Brain microvascular endothelial cell (primary cell): ENCODE measurements at regions not wholly inside any gene's neighbourhood (a gene's known extent, or its start where the extent isn't known, plus 50 kb on each side); places are given as distances from the start of the nearest gene placed in this dataset.

Experiments used
- DNase-seq: peaks from one replicate; pipeline ENCODE4 v3.0.0-alpha.2; 2020
- H3K27ac ChIP-seq: fragments of 250-450 bp; sonication (Bioruptor Pico); 2 replicates; pipeline ENCODE4 v1.5.1; 2020; ENCODE audit warnings: mild to moderate bottlenecking, moderate library complexity
- H3K27me3 ChIP-seq: fragments of 250-450 bp; sonication (Bioruptor Pico); replicated peaks from 2 replicates; pipeline ENCODE4 v1.5.1; 2020; ENCODE audit warnings: mild to moderate bottlenecking
- H3K36me3 ChIP-seq: fragments of 250-450 bp; sonication (Bioruptor Pico); replicated peaks from 2 replicates; pipeline ENCODE4 v1.5.1; 2020; ENCODE audit warnings: mild to moderate bottlenecking
- H3K4me3 ChIP-seq: 2 replicates; pipeline ENCODE4 v1.5.1; 2011; ENCODE audit warnings: low read depth, mild to moderate bottlenecking, control low read depth, low read length, moderate library complexity
- CTCF ChIP-seq: IDR thresholded peaks from 2 replicates; pipeline ENCODE4 v1.5.1; 2011; ENCODE audit warnings: low read depth, mild to moderate bottlenecking, moderate library complexity, low read length, control low read depth, inconsistent platforms; ENCODE audit errors: missing control alignments
- in situ Hi-C: cut with HindIII; loops from 2 replicates; pipeline ENCODE4 v1.10.0; 2017; ENCODE audit warnings: low sequenced_read_pairs, low pct_ligation_motif_present

DNA sequence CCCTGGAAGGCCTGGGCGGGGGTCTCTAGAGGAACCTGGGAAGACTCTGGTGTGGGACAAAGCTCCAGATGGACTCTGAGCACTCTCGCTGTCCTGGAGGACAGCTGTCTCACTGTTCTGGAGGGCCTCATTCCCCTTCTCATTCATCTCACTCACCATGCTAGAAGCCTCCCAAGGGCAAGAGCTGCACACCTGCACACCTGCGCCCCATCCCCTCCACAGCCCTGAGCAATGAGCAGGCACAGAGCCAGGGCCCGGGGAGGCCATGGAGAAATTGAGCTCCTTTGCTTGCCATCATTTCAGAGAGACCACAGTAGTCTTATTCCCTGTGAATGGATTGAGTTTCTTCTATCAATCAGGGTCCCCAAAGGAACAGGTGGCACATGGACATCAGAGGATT, 1168.5 kb downstream of the UQCRFS1 start:
- Histone ChIP-seq H3K27me3 (no peaks in the 10 kb centered on the region), H3K4me3 (no peak overlapping the region), H3K27ac (no peak overlapping the region), H3K36me3 (no peaks in the 10 kb centered on the region)
- no peak for TF ChIP-seq CTCF
- in situ Hi-C loops = no loop called here
- DNase-seq = no peak

DNA sequence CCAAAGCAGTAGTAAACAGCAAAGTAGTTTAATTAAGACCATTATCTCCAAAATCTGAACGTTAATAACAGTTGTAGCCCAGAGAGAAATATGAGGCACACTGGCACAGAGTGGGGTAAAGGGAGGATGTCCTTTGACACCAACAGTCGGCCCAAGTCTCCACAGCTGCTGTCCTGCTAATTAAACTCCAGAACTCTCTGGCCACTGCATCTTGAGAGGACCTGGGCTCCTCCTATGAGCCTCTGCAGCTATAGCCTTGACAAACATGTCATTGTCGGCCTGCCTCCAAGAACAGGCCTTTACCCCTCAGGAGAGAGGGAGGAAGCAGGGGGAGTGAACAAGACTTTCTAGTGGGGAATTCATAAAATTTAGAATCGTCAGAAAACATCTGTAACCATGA, 1170.4 kb downstream of the UQCRFS1 start:
- H3K4me3 ChIP-seq = no peak overlapping the region

DNA sequence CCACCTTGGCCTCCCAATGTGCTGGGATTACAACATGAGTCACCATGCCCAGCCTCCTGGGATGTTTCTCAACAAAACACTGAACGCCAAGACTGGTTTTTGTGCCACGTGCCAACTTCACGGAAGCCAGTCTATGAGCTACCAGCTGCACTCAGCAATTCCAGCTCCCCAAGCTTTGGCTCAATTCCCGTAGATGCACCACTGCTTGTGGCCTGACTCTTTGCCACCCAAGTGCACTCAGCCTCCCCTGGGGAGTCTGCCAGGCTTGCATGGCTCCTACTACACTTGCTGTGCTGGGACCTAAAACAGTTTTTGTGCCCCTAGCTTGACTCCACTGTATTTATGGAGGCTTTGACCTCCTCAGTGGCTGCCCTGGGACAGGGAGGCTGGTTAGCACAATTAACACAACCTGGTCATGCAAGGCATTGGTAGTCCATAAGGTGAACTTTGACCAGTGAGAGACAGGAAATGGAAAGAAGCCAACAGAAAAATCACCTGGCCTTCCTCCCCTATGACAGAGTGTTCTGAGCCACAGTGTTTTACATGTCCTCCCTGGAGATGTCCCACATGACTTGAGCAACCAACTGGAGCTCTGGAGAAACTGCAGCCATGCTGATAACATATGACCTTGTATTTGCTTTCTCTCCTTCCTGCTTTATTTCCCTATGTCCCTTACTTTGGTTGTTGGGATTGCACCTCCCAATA, 1173.1 kb downstream of the UQCRFS1 start:
- H3K4me3 ChIP-seq = no peak overlapping the region
- H3K27ac ChIP-seq = no peak overlapping the region
- no peaks in the 10 kb centered on the region for H3K27me3 ChIP-seq
- no peak for DNase-seq
- H3K36me3 ChIP-seq = no peaks in the 10 kb centered on the region
- in situ Hi-C loops = no loop called here
- no peak for TF ChIP-seq CTCF

More for the DNA sequence above, 1170.4 kb downstream of the UQCRFS1 start:
- Histone ChIP-seq H3K27ac (no peak overlapping the region), H3K36me3 (no peaks in the 10 kb centered on the region), H3K27me3 (no peaks in the 10 kb centered on the region)
- in situ Hi-C loops = no loop called here
- no peak for TF ChIP-seq CTCF
- DNase-seq = no peak

GRCh38 chr19:28037186-28037585, 1175.8 kb downstream of the UQCRFS1 start:
- no peak for TF ChIP-seq CTCF
- no peak for DNase-seq
- no peaks in the 10 kb centered on the region for H3K27me3 ChIP-seq
- H3K36me3 ChIP-seq = no peaks in the 10 kb centered on the region
- in situ Hi-C loops = no loop called here
- H3K4me3 ChIP-seq = no peak overlapping the region
- H3K27ac ChIP-seq = no peak overlapping the region

DNA sequence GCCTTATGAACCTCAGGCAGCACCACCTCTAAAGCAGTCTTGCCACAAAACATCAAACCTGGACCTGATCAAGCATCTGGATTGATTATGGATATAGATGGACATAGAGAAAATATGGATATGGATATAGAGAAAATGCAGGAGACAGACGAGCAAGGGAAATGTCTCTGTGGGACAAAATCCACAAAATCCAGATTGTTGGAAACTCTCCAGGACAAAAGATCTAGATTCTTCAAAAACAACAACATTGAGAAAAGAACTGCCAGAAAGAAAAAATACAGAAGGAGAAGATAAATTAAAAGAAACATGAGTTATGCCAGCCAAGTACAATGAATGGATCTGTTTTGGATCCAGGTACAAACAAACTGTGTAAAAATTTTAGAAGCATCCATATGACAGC, 1176.5 kb downstream of the UQCRFS1 start:
- no peak overlapping the region for H3K27ac ChIP-seq
- TF ChIP-seq CTCF = no peak
- DNase-seq = no peak
- in situ Hi-C loops = no loop called here
- H3K4me3 ChIP-seq = no peak overlapping the region
- H3K27me3 ChIP-seq = no peaks in the 10 kb centered on the region
- H3K36me3 ChIP-seq = no peaks in the 10 kb centered on the region

GRCh38 chr19:28034936-28035335, 1178.0 kb downstream of the UQCRFS1 start:
- Histone ChIP-seq H3K4me3 (no peak overlapping the region), H3K36me3 (no peaks in the 10 kb centered on the region), H3K27ac (no peak overlapping the region), H3K27me3 (no peaks in the 10 kb centered on the region)
- DNase-seq = no peak
- in situ Hi-C loops = no loop called here
- no peak for TF ChIP-seq CTCF
